MM.1S (cell line): ENCODE measurements at regions not wholly inside any gene's neighbourhood (a gene's known extent, or its start where the extent isn't known, plus 50 kb on each side); places are given as distances from the start of the nearest gene placed in this dataset.

Experiments used
- DNase-seq: peaks from one replicate; pipeline ENCODE4 v3.0.0-alpha.2; 2015
- H2AFZ ChIP-seq: fragments of 300-600 bp; sonication (generic); 2 replicates; pipeline ENCODE4 v1.6.0; 2016; ENCODE audit warnings: antibody characterized with exemption, low read length
- H3F3A ChIP-seq: fragments of 300-600 bp; sonication (generic); 2 replicates; pipeline ENCODE4 v1.6.1; 2016; ENCODE audit warnings: mild to moderate bottlenecking, antibody characterized with exemption, low read length, moderate library complexity, mixed read lengths; ENCODE audit not compliant: insufficient read depth
- H3K27ac ChIP-seq: fragments of 300-600 bp; sonication (generic); 2 replicates; pipeline ENCODE4 v1.5.1; 2016; ENCODE audit warnings: mild to moderate bottlenecking, low read length
- H3K27me3 ChIP-seq: fragments of 300-600 bp; sonication (generic); replicated peaks from 2 replicates; pipeline ENCODE4 v1.6.0; 2016; ENCODE audit warnings: low read length; ENCODE audit not compliant: insufficient read depth
- H3K36me3 ChIP-seq: fragments of 300-600 bp; sonication (generic); replicated peaks from 2 replicates; pipeline ENCODE4 v1.6.1; 2016; ENCODE audit warnings: mild to moderate bottlenecking, low read length, mixed read lengths; ENCODE audit not compliant: insufficient read depth
- H3K4me1 ChIP-seq: fragments of 300-600 bp; sonication (generic); 2 replicates; pipeline ENCODE4 v1.6.1; 2016; ENCODE audit warnings: low read length, mixed read lengths
- H3K4me2 ChIP-seq: fragments of 300-600 bp; sonication (generic); 2 replicates; pipeline ENCODE4 v1.6.0; 2016; ENCODE audit warnings: low read depth, low read length
- H3K4me3 ChIP-seq: fragments of 300-600 bp; sonication (generic); 2 replicates; pipeline ENCODE4 v1.5.1; 2016; ENCODE audit warnings: low read length, mixed read lengths
- H3K79me2 ChIP-seq: fragments of 300-600 bp; sonication (generic); 2 replicates; pipeline ENCODE4 v1.6.1; 2016; ENCODE audit warnings: mixed run types, low read length, mixed read lengths
- H3K9ac ChIP-seq: fragments of 300-600 bp; sonication (generic); 2 replicates; pipeline ENCODE4 v1.6.1; 2016; ENCODE audit warnings: low read length, mixed read lengths
- H3K9me2 ChIP-seq: fragments of 300-600 bp; sonication (generic); replicated peaks from 2 replicates; pipeline ENCODE4 v1.6.1; 2016; ENCODE audit warnings: mild to moderate bottlenecking, low read length, mixed read lengths; ENCODE audit not compliant: insufficient read depth
- H3K9me3 ChIP-seq: fragments of 300-600 bp; sonication (generic); replicated peaks from 2 replicates; pipeline ENCODE4 v1.6.1; 2016; ENCODE audit warnings: mild to moderate bottlenecking, low read length, mixed read lengths; ENCODE audit not compliant: insufficient read depth
- H4K20me1 ChIP-seq: fragments of 300-600 bp; sonication (generic); 2 replicates; pipeline ENCODE4 v1.6.1; 2016; ENCODE audit warnings: mild to moderate bottlenecking, low read length, moderate library complexity, mixed read lengths; ENCODE audit not compliant: insufficient read depth
- CTCF ChIP-seq: fragments of 300-600 bp; sonication (generic); IDR thresholded peaks from 2 replicates; pipeline ENCODE4 v1.5.1; 2016; ENCODE audit warnings: antibody characterized with exemption, low read length, mixed read lengths
- EZH2 ChIP-seq: fragments of 300-600 bp; sonication (generic); optimal IDR thresholded peaks from 2 replicates; pipeline ENCODE3; 2017; ENCODE audit warnings: low read depth, mild to moderate bottlenecking, antibody characterized with exemption, low read length, mixed read lengths
- EZH2phosphoT487 ChIP-seq: fragments of 300-600 bp; sonication (generic); IDR thresholded peaks from 2 replicates; pipeline ENCODE4 v1.6.1; 2018; ENCODE audit warnings: antibody characterized with exemption, low read length

GRCh38 chr5:72619251-72619650 lies 112.0 kb upstream of the ZNF366 start:
- no peaks in the 10 kb centered on the region for H4K20me1 ChIP-seq
- no peak overlapping the region for H3K27ac ChIP-seq
- no peaks in the 10 kb centered on the region for H3K9me2 ChIP-seq
- no peaks in the 10 kb centered on the region for H3F3A ChIP-seq
- H3K4me2 ChIP-seq, result no peak overlapping the region
- no peak overlapping the region for H2AFZ ChIP-seq
- H3K27me3 ChIP-seq, result no peaks in the 10 kb centered on the region
- DNase-seq, result no peak
- H3K79me2 ChIP-seq, result no peaks in the 10 kb centered on the region
- no peak for TF ChIP-seq EZH2phosphoT487
- TF ChIP-seq EZH2, result no peak
- no peak for TF ChIP-seq CTCF
- H3K36me3 ChIP-seq, result no peaks in the 10 kb centered on the region
- H3K9ac ChIP-seq, result no peak overlapping the region
- no peaks in the 10 kb centered on the region for H3K4me1 ChIP-seq
- H3K9me3 ChIP-seq, result no peaks in the 10 kb centered on the region
- no peak overlapping the region for H3K4me3 ChIP-seq

- H2AFZ ChIP-seq, result no peak overlapping the region
- no peaks in the 10 kb centered on the region for H3K36me3 ChIP-seq
- no peaks in the 10 kb centered on the region for H3K9me2 ChIP-seq
- DNase-seq, result no peak
- H3K27me3 ChIP-seq, result no peaks in the 10 kb centered on the region
- H3K9me3 ChIP-seq, result no peaks in the 10 kb centered on the region
- no peak overlapping the region for H3K27ac ChIP-seq
- H3K4me2 ChIP-seq, result no peak overlapping the region
- no peak overlapping the region for H3K9ac ChIP-seq
- H4K20me1 ChIP-seq, result no peaks in the 10 kb centered on the region
- no peaks in the 10 kb centered on the region for H3K4me1 ChIP-seq
- H3K79me2 ChIP-seq, result no peaks in the 10 kb centered on the region
- H3K4me3 ChIP-seq, result no peak overlapping the region
- H3F3A ChIP-seq, result no peaks in the 10 kb centered on the region
- no peak for TF ChIP-seq EZH2
- TF ChIP-seq EZH2phosphoT487, result no peak
- no peak for TF ChIP-seq CTCF
Measured at GRCh38 chr5:72618708-72619107, 111.5 kb upstream of the ZNF366 start.

- H3K9me2 ChIP-seq, result no peaks in the 10 kb centered on the region
- no peak overlapping the region for H3K4me2 ChIP-seq
- no peak overlapping the region for H3K27ac ChIP-seq
- no peaks in the 10 kb centered on the region for H3K9me3 ChIP-seq
- no peaks in the 10 kb centered on the region for H3F3A ChIP-seq
- TF ChIP-seq EZH2phosphoT487 (no peak), CTCF (no peak), EZH2 (no peak)
- DNase-seq, result no peak
- no peaks in the 10 kb centered on the region for H3K4me1 ChIP-seq
- H3K27me3 ChIP-seq, result no peaks in the 10 kb centered on the region
- H3K79me2 ChIP-seq, result no peaks in the 10 kb centered on the region
- no peak overlapping the region for H3K4me3 ChIP-seq
- no peaks in the 10 kb centered on the region for H4K20me1 ChIP-seq
- no peak overlapping the region for H3K9ac ChIP-seq
- no peak overlapping the region for H2AFZ ChIP-seq
- H3K36me3 ChIP-seq, result no peaks in the 10 kb centered on the region
Measured at GRCh38 chr5:72615061-72615460, 107.9 kb upstream of the ZNF366 start.
